Type B pancreatic cell (in vitro differentiated cells): ENCODE measurements at regions not wholly inside any gene's neighbourhood (a gene's known extent, or its start where the extent isn't known, plus 50 kb on each side); places are given as distances from the start of the nearest gene placed in this dataset.

Source experiments
- DNase-seq: peaks from one replicate; pipeline ENCODE4 v3.0.0; 2021; ENCODE audit warnings: mixed read lengths; ENCODE audit not compliant: unreplicated experiment; ENCODE audit errors: extremely low spot score
- H3K27ac Mint-ChIP-seq: 2 replicates; pipeline ENCODE4 v1.8.0; 2021; ENCODE audit warnings: mild to moderate bottlenecking, mixed read lengths
- H3K27me3 Mint-ChIP-seq: 2 replicates; pipeline ENCODE4 v1.8.0; 2021; ENCODE audit warnings: mixed read lengths
- H3K36me3 Mint-ChIP-seq: 2 replicates; pipeline ENCODE4 v1.8.0; 2021; ENCODE audit warnings: mixed read lengths
- H3K4me1 Mint-ChIP-seq: one replicate; pipeline ENCODE4 v1.8.0; 2021; ENCODE audit warnings: mixed read lengths; ENCODE audit not compliant: unreplicated experiment
- H3K4me3 Mint-ChIP-seq: 2 replicates; pipeline ENCODE4 v1.8.0; 2021; ENCODE audit warnings: mild to moderate bottlenecking, mixed read lengths
- H3K9me3 Mint-ChIP-seq: 2 replicates; pipeline ENCODE4 v1.8.0; 2021; ENCODE audit warnings: mixed read lengths
- TF ChIP-seq, protein P1 (sequence below): fragments of 200-600 bp; sonication (generic); conservative IDR thresholded peaks from 2 replicates; pipeline ENCODE4 v1.5.0; 2021; ENCODE audit warnings: antibody characterized with exemption, mild to moderate bottlenecking

DNA sequence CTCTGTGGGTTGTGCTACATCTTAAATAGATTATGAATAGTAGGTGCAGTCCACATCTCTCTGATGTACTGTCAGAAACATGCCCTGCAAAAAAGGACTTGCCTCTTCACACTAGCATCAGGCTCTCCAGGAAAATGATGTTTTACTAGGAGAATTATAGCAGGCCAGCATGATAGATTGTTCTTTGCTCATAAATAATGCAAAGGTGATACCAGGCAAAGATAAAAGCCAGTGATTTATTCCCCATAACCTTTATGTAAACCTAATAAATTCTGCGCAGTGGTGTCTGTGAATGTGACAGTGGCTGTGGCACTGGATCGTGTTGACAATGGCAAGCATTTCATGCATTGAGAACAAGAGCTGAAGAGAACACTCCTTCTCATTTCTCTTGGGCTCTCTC is 646.5 kb upstream of the SEL1L start:
- TF ChIP-seq, protein P1, sequence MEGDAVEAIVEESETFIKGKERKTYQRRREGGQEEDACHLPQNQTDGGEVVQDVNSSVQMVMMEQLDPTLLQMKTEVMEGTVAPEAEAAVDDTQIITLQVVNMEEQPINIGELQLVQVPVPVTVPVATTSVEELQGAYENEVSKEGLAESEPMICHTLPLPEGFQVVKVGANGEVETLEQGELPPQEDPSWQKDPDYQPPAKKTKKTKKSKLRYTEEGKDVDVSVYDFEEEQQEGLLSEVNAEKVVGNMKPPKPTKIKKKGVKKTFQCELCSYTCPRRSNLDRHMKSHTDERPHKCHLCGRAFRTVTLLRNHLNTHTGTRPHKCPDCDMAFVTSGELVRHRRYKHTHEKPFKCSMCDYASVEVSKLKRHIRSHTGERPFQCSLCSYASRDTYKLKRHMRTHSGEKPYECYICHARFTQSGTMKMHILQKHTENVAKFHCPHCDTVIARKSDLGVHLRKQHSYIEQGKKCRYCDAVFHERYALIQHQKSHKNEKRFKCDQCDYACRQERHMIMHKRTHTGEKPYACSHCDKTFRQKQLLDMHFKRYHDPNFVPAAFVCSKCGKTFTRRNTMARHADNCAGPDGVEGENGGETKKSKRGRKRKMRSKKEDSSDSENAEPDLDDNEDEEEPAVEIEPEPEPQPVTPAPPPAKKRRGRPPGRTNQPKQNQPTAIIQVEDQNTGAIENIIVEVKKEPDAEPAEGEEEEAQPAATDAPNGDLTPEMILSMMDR = no peak
- H3K27ac Mint-ChIP-seq = no peak overlapping the region
- peaks cover 8% of the 10 kb centered on the region for H3K9me3 Mint-ChIP-seq
- no peak overlapping the region for H3K4me3 Mint-ChIP-seq
- no peaks in the 10 kb centered on the region for H3K4me1 Mint-ChIP-seq
- DNase-seq = no peak
- no peaks in the 10 kb centered on the region for H3K36me3 Mint-ChIP-seq
- H3K27me3 Mint-ChIP-seq = peaks cover 4% of the 10 kb centered on the region

DNA sequence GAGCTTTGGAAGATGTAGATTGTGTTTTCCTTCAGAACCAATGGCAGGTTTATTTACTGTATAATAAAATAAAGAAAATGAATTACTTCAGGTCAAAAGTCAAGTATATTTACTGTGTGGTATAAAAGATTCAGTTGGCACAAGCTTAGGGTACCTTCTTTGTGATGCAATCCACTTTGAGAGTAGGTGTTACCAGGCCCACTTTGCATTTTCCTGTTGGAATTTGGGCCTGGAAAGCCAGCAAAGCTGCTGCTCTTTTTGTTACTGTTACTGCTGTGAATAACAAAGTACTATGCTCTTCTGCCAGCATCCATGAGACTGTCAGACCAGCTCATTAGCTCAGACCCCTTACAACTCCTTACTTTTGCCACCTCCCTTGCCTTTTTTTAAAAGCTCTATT is 649.0 kb upstream of the SEL1L start:
- peaks cover 1% of the 10 kb centered on the region for H3K27me3 Mint-ChIP-seq
- H3K4me1 Mint-ChIP-seq = no peaks in the 10 kb centered on the region
- TF ChIP-seq, protein P1 = no peak
- no peak overlapping the region for H3K27ac Mint-ChIP-seq
- peaks cover 8% of the 10 kb centered on the region for H3K9me3 Mint-ChIP-seq
- no peak overlapping the region for H3K4me3 Mint-ChIP-seq
- no peaks in the 10 kb centered on the region for H3K36me3 Mint-ChIP-seq
- no peak for DNase-seq

DNA sequence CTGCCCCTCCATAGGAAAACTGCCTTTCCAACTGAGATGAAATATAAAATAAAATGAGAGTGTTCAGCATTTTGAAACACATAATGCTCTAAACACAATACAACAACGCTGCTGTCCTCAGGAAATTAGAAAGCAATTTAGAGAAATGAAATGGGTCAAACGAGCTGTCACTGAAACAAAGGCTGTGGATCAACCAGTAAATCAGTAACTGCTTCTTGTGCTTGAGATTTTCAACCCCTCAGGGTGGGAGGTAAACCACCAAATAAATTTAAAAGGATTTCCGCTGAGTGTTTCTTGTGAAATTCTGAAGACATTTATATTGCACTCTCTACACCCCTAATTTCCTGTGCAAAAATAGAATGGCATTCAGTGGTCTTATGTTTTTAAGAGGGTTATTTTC is 657.1 kb upstream of the SEL1L start:
- peaks cover 15% of the 10 kb centered on the region for H3K27me3 Mint-ChIP-seq
- no peaks in the 10 kb centered on the region for H3K4me1 Mint-ChIP-seq
- no peak for DNase-seq
- H3K9me3 Mint-ChIP-seq = no peaks in the 10 kb centered on the region
- TF ChIP-seq, protein P1 = no peak
- H3K36me3 Mint-ChIP-seq = no peaks in the 10 kb centered on the region
- H3K27ac Mint-ChIP-seq = no peak overlapping the region
- H3K4me3 Mint-ChIP-seq = no peak overlapping the region

DNA sequence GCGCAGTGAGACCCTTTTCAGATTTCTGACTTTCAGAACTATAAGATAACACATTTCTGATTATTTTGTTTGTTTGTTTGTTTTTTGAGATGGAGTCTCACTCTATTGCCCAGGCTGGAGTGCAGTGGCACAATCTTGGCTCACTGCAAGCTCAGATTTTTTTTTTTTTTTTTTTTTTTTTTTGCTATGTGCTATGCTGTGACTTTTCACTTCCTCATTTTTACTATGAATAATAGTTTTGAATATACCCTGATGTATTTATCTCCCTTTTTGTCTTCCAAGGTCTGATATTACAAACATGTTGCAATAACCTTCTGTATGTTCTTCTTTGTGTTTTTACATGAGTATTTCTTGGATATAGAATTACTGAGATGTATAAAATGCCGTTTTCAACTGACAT is 658.7 kb upstream of the SEL1L start:
- no peak for DNase-seq
- Mint-ChIP-seq H3K9me3 (no peaks in the 10 kb centered on the region), H3K27ac (no peak overlapping the region), H3K4me3 (no peak overlapping the region), H3K4me1 (no peaks in the 10 kb centered on the region), H3K27me3 (peaks cover 26% of the 10 kb centered on the region), H3K36me3 (no peaks in the 10 kb centered on the region)
- TF ChIP-seq, protein P1 = no peak

DNA sequence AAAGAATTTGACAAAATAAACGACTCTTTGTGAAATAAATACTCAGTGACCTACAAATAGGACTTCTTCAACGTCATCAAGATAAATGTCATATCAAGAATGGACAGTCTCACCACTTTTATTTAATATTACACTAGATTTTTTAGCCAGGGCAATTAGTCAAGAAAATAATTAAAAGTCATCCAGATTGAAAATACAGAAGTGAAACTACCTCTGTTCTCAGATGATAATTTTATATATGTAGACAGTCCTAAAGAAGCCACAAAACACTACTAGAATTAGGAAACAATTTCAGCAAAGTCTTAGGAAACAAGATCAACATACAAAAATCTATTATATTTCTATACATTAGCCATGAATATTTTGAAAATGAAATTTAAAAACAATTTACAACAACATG is 689.6 kb upstream of the SEL1L start:
- Mint-ChIP-seq H3K4me3 (no peak overlapping the region), H3K27me3 (peaks cover 17% of the 10 kb centered on the region), H3K9me3 (no peaks in the 10 kb centered on the region), H3K27ac (no peak overlapping the region), H3K4me1 (no peaks in the 10 kb centered on the region), H3K36me3 (no peaks in the 10 kb centered on the region)
- TF ChIP-seq, protein P1 = no peak
- DNase-seq = no peak

DNA sequence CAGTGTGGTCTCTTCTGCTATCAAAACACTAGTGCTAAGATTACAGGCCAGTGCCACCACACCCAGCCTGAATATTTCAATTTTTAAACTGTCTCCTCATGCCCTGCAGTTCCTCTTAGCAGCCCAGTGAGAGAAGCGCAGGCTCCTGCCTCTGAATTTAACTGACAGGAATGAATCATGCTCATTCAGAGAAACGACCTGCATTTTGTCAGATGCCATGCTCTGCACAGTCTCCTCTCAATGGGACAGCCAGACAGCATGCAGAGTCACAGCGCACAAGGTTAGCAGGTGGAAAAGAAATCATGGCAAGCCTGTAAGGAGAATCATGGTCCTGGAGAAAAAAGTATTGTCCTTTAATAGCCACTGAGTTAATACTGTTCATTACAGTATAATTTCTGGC is 691.0 kb upstream of the SEL1L start:
- H3K27ac Mint-ChIP-seq = no peak overlapping the region
- peaks cover 17% of the 10 kb centered on the region for H3K27me3 Mint-ChIP-seq
- TF ChIP-seq, protein P1 = no peak
- no peaks in the 10 kb centered on the region for H3K4me1 Mint-ChIP-seq
- no peaks in the 10 kb centered on the region for H3K9me3 Mint-ChIP-seq
- DNase-seq = no peak
- H3K4me3 Mint-ChIP-seq = no peak overlapping the region
- H3K36me3 Mint-ChIP-seq = no peaks in the 10 kb centered on the region
